OCI-LY7 (cell line): ENCODE measurements at regions not wholly inside any gene's neighbourhood (a gene's known extent, or its start where the extent isn't known, plus 50 kb on each side); places are given as distances from the start of the nearest gene placed in this dataset.

Experiments used
- BruUV-seq: library from RNA; stranded (reverse); fragments of 400-500 nt; replicated peaks from 2 replicates; lab custom pipeline; 2021; lab: Mats Ljungman, UMichigan
- CTCF ChIA-PET: fragments of 300-600 bp; sonication (Branson Sonifier 250); formaldehyde crosslinking; loops from one replicate; lab custom pipeline; 2022; ENCODE audit warnings: antibody characterized with exemption; ENCODE audit not compliant: unreplicated experiment; lab: Charles Lee
- POLR2A ChIA-PET: fragments of 300-600 bp; sonication (Branson Sonifier 250); formaldehyde crosslinking; loops from one replicate; lab custom pipeline; 2022; ENCODE audit warnings: antibody characterized with exemption; lab: Charles Lee
- DNase-seq: peaks from one replicate; pipeline ENCODE4 v3.0.0-alpha.2; 2015; ENCODE audit warnings: low spot score
- H2AFZ ChIP-seq: fragments of 200-600 bp; sonication (generic), shearing (Covaris generic); 2 replicates; pipeline ENCODE4 v1.6.1; 2014; ENCODE audit warnings: mild to moderate bottlenecking, antibody characterized with exemption, low read length, moderate library complexity
- H3K27ac ChIP-seq: fragments of 200-600 bp; sonication (generic); 2 replicates; pipeline ENCODE4 v1.5.1; 2014; ENCODE audit warnings: mixed run types, low read depth, mild to moderate bottlenecking, moderate library complexity, low read length, inconsistent platforms; ENCODE audit not compliant: poor library complexity, severe bottlenecking
- H3K36me3 ChIP-seq: fragments of 200-600 bp; sonication (generic); 2 replicates; pipeline ENCODE4 v1.6.1; 2014; ENCODE audit warnings: mild to moderate bottlenecking, antibody characterized with exemption, low read length, moderate library complexity, mixed read lengths; ENCODE audit not compliant: insufficient read depth
- H3K4me1 ChIP-seq: fragments of 200-600 bp; sonication (generic); 2 replicates; pipeline ENCODE4 v1.5.1; 2014; ENCODE audit warnings: mild to moderate bottlenecking, low read length; ENCODE audit not compliant: insufficient read depth, poor library complexity, severe bottlenecking
- H3K4me2 ChIP-seq: fragments of 200-600 bp; sonication (generic); 2 replicates; pipeline ENCODE4 v1.6.1; 2014; ENCODE audit warnings: mild to moderate bottlenecking, low read length
- H3K4me3 ChIP-seq: fragments of 200-600 bp; sonication (generic); 2 replicates; pipeline ENCODE4 v1.5.1; 2014; ENCODE audit warnings: mild to moderate bottlenecking, low read depth, low read length; ENCODE audit not compliant: poor library complexity, severe bottlenecking
- H3K79me2 ChIP-seq: fragments of 200-600 bp; sonication (generic); 2 replicates; pipeline ENCODE4 v1.6.1; 2016; ENCODE audit warnings: low read depth, mild to moderate bottlenecking, low read length, moderate library complexity, mixed read lengths; ENCODE audit not compliant: insufficient read depth
- H3K9me2 ChIP-seq: fragments of 200-600 bp; sonication (generic); 2 replicates; pipeline ENCODE4 v1.6.1; 2016; ENCODE audit warnings: mild to moderate bottlenecking, low read length, mixed read lengths; ENCODE audit not compliant: insufficient read depth
- H3K9me3 ChIP-seq: fragments of 200-600 bp; sonication (generic); 2 replicates; pipeline ENCODE4 v1.6.1; 2014; ENCODE audit warnings: mild to moderate bottlenecking, mixed run types, low read length, mixed read lengths
- H4K20me1 ChIP-seq: fragments of 200-600 bp; sonication (generic); 2 replicates; pipeline ENCODE4 v1.6.1; 2014; ENCODE audit warnings: mild to moderate bottlenecking, antibody characterized with exemption, low read length, moderate library complexity, mixed read lengths; ENCODE audit not compliant: insufficient read depth
- CTCF ChIP-seq: fragments of 200-600 bp; sonication (generic); conservative IDR thresholded peaks from 2 replicates; pipeline ENCODE4 v1.5.1; 2014; ENCODE audit warnings: mild to moderate bottlenecking, antibody characterized with exemption, low read length, moderate library complexity, mixed read lengths
- EZH2phosphoT487 ChIP-seq: fragments of 200-600 bp; sonication (generic); IDR thresholded peaks from 2 replicates; pipeline ENCODE4 v1.6.1; 2018; ENCODE audit warnings: low read depth, borderline replicate concordance, mild to moderate bottlenecking, mixed run types, antibody characterized with exemption, low read length, moderate library complexity, mixed read lengths
- intact Hi-C: fragments of 100-400 bp; cut with micrococcal nuclease; formaldehyde crosslinking; loops from one replicate; pipeline ENCODE4 v1.10.0; 2022; ENCODE audit not compliant: unreplicated experiment

GRCh38 chr11:97454988-97455387 is 1065.2 kb downstream of the JRKL start:
- no peaks in the 10 kb centered on the region for H3K4me1 ChIP-seq
- no peak for DNase-seq
- no peaks in the 10 kb centered on the region for H3K9me2 ChIP-seq
- no peak overlapping the region for H3K4me3 ChIP-seq
- no peak for TF ChIP-seq EZH2phosphoT487
- 0 out of 2 replicates have a peak, but pooled peaks have one; percentile 16 for TF ChIP-seq CTCF
- H3K27ac ChIP-seq = no peak overlapping the region
- no peaks in the 10 kb centered on the region for H3K36me3 ChIP-seq
- H4K20me1 ChIP-seq = no peaks in the 10 kb centered on the region
- H3K4me2 ChIP-seq = no peak overlapping the region
- no peaks in the 10 kb centered on the region for H3K79me2 ChIP-seq
- no peak overlapping the region for H2AFZ ChIP-seq
- intact Hi-C loops = no loop called here
- H3K9me3 ChIP-seq = no peaks in the 10 kb centered on the region
- no TSS peak for BruUV-seq
- ChIA-PET CTCF (no interaction called here), POLR2A (interaction anchor here (0.7 kb wide), 1 partner anchor 18 kb away, joined by 3 read pairs; no protein-coding TSS in a partner anchor)

GRCh38 chr11:97460091-97460490 is 1070.3 kb downstream of the JRKL start:
- Histone ChIP-seq H4K20me1 (no peaks in the 10 kb centered on the region), H3K4me1 (no peaks in the 10 kb centered on the region), H3K4me3 (no peak overlapping the region), H3K9me3 (no peaks in the 10 kb centered on the region), H2AFZ (no peak overlapping the region), H3K9me2 (no peaks in the 10 kb centered on the region), H3K4me2 (no peak overlapping the region), H3K79me2 (no peaks in the 10 kb centered on the region), H3K27ac (no peak overlapping the region), H3K36me3 (no peaks in the 10 kb centered on the region)
- no peak for DNase-seq
- no TSS peak for BruUV-seq
- ChIA-PET CTCF (no interaction called here), POLR2A (no interaction called here)
- no peak for TF ChIP-seq CTCF
- TF ChIP-seq EZH2phosphoT487 = no peak
- intact Hi-C loops = no loop called here

- CTCF ChIA-PET = no interaction called here
- POLR2A ChIA-PET = no interaction called here
- no peak overlapping the region for H3K4me3 ChIP-seq
- no TSS peak for BruUV-seq
- H3K4me1 ChIP-seq = no peaks in the 10 kb centered on the region
- H4K20me1 ChIP-seq = no peaks in the 10 kb centered on the region
- H3K9me2 ChIP-seq = no peaks in the 10 kb centered on the region
- H3K79me2 ChIP-seq = no peaks in the 10 kb centered on the region
- TF ChIP-seq EZH2phosphoT487 (no peak), CTCF (no peak)
- H3K9me3 ChIP-seq = no peaks in the 10 kb centered on the region
- no peaks in the 10 kb centered on the region for H3K36me3 ChIP-seq
- no peak overlapping the region for H3K27ac ChIP-seq
- no peak overlapping the region for H2AFZ ChIP-seq
- no peak for DNase-seq
- H3K4me2 ChIP-seq = no peak overlapping the region
- intact Hi-C loops = no loop called here
These were observed 1071.4 kb downstream of the JRKL start for GRCh38 chr11:97461044-97461880.
